CD4-positive, CD25-positive, alpha-beta regulatory T cell (primary cell): ENCODE measurements at regions not wholly inside any gene's neighbourhood (a gene's known extent, or its start where the extent isn't known, plus 50 kb on each side); places are given as distances from the start of the nearest gene placed in this dataset.

Source experiments
- ATAC-seq, 2 donors: fragments of 150-1000 bp; cut with Tn5 transposase; one replicate each; pipeline ENCODE4 v1.10.0; 2021; ENCODE audit warnings: low read depth in 2 of 2, moderate number of reproducible peaks in 2 of 2, moderate library complexity in 1 of 2
- DNase-seq, 3 donors: peaks; one replicate each; pipeline versions ENCODE4 v3.0.0 to v3.0.0-alpha.2; 2012 to 2022; ENCODE audit warnings: mixed read lengths in 1 of 3
- H3K27ac ChIP-seq: one replicate; pipeline ENCODE4 v1.7.0; 2013; ENCODE audit warnings: mild to moderate bottlenecking, low read length; ENCODE audit not compliant: insufficient read depth, poor library complexity, severe bottlenecking
- H3K27me3 ChIP-seq: one replicate; pipeline ENCODE4 v1.7.0; 2013; ENCODE audit warnings: low read length; ENCODE audit not compliant: control insufficient read depth, insufficient read depth
- H3K36me3 ChIP-seq: one replicate; pipeline ENCODE4 v1.7.0; 2013; ENCODE audit warnings: mild to moderate bottlenecking, low read length, moderate library complexity; ENCODE audit not compliant: control insufficient read depth, insufficient read depth
- H3K4me1 ChIP-seq: 2 replicates; pipeline ENCODE4 v1.7.0; 2013; ENCODE audit warnings: mild to moderate bottlenecking, low read length; ENCODE audit not compliant: insufficient read depth, control insufficient read depth, poor library complexity, severe bottlenecking
- H3K4me3 ChIP-seq: one replicate; pipeline ENCODE4 v1.7.0; 2013; ENCODE audit warnings: low read depth, mild to moderate bottlenecking, low read length, moderate library complexity
- H3K9me3 ChIP-seq, 2 experiments: 1 replicate in 1 of 2; 2 replicates in 1 of 2; pipeline ENCODE4 v1.7.0; 2013; ENCODE audit warnings: low read length in 2 of 2, mild to moderate bottlenecking in 1 of 2, moderate library complexity in 1 of 2; ENCODE audit not compliant: control insufficient read depth in 2 of 2
- H3K27ac Mint-ChIP-seq, 3 donors: one replicate each; pipeline ENCODE4 v1.8.0; 2020 to 2022; ENCODE audit warnings: mild to moderate bottlenecking in 3 of 3, mixed read lengths in 3 of 3, moderate library complexity in 2 of 3
- H3K27me3 Mint-ChIP-seq: one replicate; pipeline ENCODE4 v1.8.0; 2022; ENCODE audit warnings: mild to moderate bottlenecking, mixed read lengths
- H3K36me3 Mint-ChIP-seq: one replicate; pipeline ENCODE4 v1.8.0; 2020; ENCODE audit warnings: mixed read lengths
- H3K4me1 Mint-ChIP-seq, 4 donors: one replicate each; pipeline ENCODE4 v1.8.0; 2020 to 2022; ENCODE audit warnings: mixed read lengths in 4 of 4, mild to moderate bottlenecking in 1 of 4
- H3K4me3 Mint-ChIP-seq, 4 donors: one replicate each; pipeline ENCODE4 v1.8.0; 2020 to 2022; ENCODE audit warnings: mild to moderate bottlenecking in 4 of 4, mixed read lengths in 4 of 4, moderate library complexity in 3 of 4
- H3K9me3 Mint-ChIP-seq, 7 donors: one replicate each; pipeline ENCODE4 v1.8.0; 2020 to 2022; ENCODE audit warnings: mixed read lengths in 7 of 7, mild to moderate bottlenecking in 3 of 7, moderate library complexity in 2 of 7

- Mint-ChIP-seq H3K27ac (no peak overlapping the region), H3K36me3 (peaks cover 10% of the 10 kb centered on the region), H3K27me3 (peaks cover 9% of the 10 kb centered on the region), H3K4me3 (no peak overlapping the region), H3K4me1 (peaks cover 0 to 2% (median 0%) of the 10 kb centered on the region in 4 donors), H3K9me3 (peaks cover 0 to 3% (median 0%) of the 10 kb centered on the region in 7 donors)
- no peaks in the 10 kb centered on the region for H3K9me3 ChIP-seq
- no peaks in the 10 kb centered on the region for H3K36me3 ChIP-seq
- ATAC-seq (no peak), DNase-seq (no peak)
- no peaks in the 10 kb centered on the region for H3K27me3 ChIP-seq
- H3K4me3 ChIP-seq: no peak overlapping the region
- H3K27ac ChIP-seq: no peak overlapping the region
- no peaks in the 10 kb centered on the region for H3K4me1 ChIP-seq
These were observed 113.9 kb downstream of the GLRX3 start for GRCh38 chr10:130250127-130250526.

- DNase-seq (no peak), ATAC-seq (no peak)
- Mint-ChIP-seq H3K36me3 (peaks cover 10% of the 10 kb centered on the region), H3K27me3 (peaks cover 1% of the 10 kb centered on the region), H3K4me3 (no peak overlapping the region), H3K4me1 (no peaks in the 10 kb centered on the region), H3K9me3 (peaks cover 0 to 3% (median 0%) of the 10 kb centered on the region in 7 donors), H3K27ac (no peak overlapping the region)
- Histone ChIP-seq H3K9me3 (no peaks in the 10 kb centered on the region), H3K4me3 (no peak overlapping the region), H3K27me3 (no peaks in the 10 kb centered on the region), H3K36me3 (no peaks in the 10 kb centered on the region), H3K4me1 (no peaks in the 10 kb centered on the region), H3K27ac (no peak overlapping the region)
These were observed 115.6 kb downstream of the GLRX3 start for GRCh38 chr10:130251766-130252165.

- no peak overlapping the region for H3K4me3 Mint-ChIP-seq
- no peak overlapping the region for H3K4me3 ChIP-seq
- H3K27ac ChIP-seq: no peak overlapping the region
- H3K36me3 Mint-ChIP-seq: peaks cover 10% of the 10 kb centered on the region
- H3K27me3 ChIP-seq: no peaks in the 10 kb centered on the region
- H3K9me3 ChIP-seq: no peaks in the 10 kb centered on the region
- ATAC-seq (no peak), DNase-seq (no peak)
- H3K9me3 Mint-ChIP-seq: peaks cover 0 to 2% (median 0%) of the 10 kb centered on the region in 7 donors
- no peaks in the 10 kb centered on the region for H3K27me3 Mint-ChIP-seq
- H3K4me1 ChIP-seq: no peaks in the 10 kb centered on the region
- no peaks in the 10 kb centered on the region for H3K36me3 ChIP-seq
- H3K4me1 Mint-ChIP-seq: no peaks in the 10 kb centered on the region
- no peak overlapping the region for H3K27ac Mint-ChIP-seq
These were observed 118.1 kb downstream of the GLRX3 start for GRCh38 chr10:130254243-130254642.

- Histone ChIP-seq H3K27ac (no peak overlapping the region), H3K4me1 (no peaks in the 10 kb centered on the region), H3K4me3 (no peak overlapping the region), H3K36me3 (no peaks in the 10 kb centered on the region), H3K9me3 (no peaks in the 10 kb centered on the region), H3K27me3 (no peaks in the 10 kb centered on the region)
- Mint-ChIP-seq H3K27me3 (no peaks in the 10 kb centered on the region), H3K27ac (no peak overlapping the region), H3K9me3 (peaks cover 0 to 2% (median 0%) of the 10 kb centered on the region in 7 donors), H3K4me3 (no peak overlapping the region), H3K4me1 (no peaks in the 10 kb centered on the region), H3K36me3 (peaks cover 10% of the 10 kb centered on the region)
- DNase-seq: no peak
- no peak for ATAC-seq
These were observed 118.5 kb downstream of the GLRX3 start for GRCh38 chr10:130254662-130255061.

- no peaks in the 10 kb centered on the region for H3K27me3 ChIP-seq
- no peak overlapping the region for H3K4me3 ChIP-seq
- no peaks in the 10 kb centered on the region for H3K36me3 ChIP-seq
- Mint-ChIP-seq H3K4me3 (no peak overlapping the region), H3K27ac (no peak overlapping the region), H3K9me3 (no peaks in the 10 kb centered on the region), H3K27me3 (no peaks in the 10 kb centered on the region), H3K4me1 (no peaks in the 10 kb centered on the region), H3K36me3 (peaks cover 10% of the 10 kb centered on the region)
- no peak for ATAC-seq
- no peak for DNase-seq
- no peaks in the 10 kb centered on the region for H3K9me3 ChIP-seq
- no peak overlapping the region for H3K27ac ChIP-seq
- H3K4me1 ChIP-seq: no peaks in the 10 kb centered on the region
These were observed 119.6 kb downstream of the GLRX3 start for GRCh38 chr10:130255777-130256176.

GRCh38 chr10:130257897-130258296 is 121.7 kb downstream of the GLRX3 start:
- no peaks in the 10 kb centered on the region for H3K9me3 ChIP-seq
- no peaks in the 10 kb centered on the region for H3K27me3 Mint-ChIP-seq

GRCh38 chr10:130259380-130259779 is 123.2 kb downstream of the GLRX3 start:
- no peaks in the 10 kb centered on the region for H3K27me3 Mint-ChIP-seq

More at GRCh38 chr10:130257897-130258296, 121.7 kb downstream of the GLRX3 start:
- H3K36me3 Mint-ChIP-seq: peaks cover 1% of the 10 kb centered on the region
- ATAC-seq (no peak), DNase-seq (no peak)
- H3K9me3 Mint-ChIP-seq: peaks cover 0 to under 1% (median 0%) of the 10 kb centered on the region in 7 donors
- H3K4me3 Mint-ChIP-seq: no peak overlapping the region
- H3K27ac Mint-ChIP-seq: peak overlapping the region in 1 of 3 donors; percentile 27
- H3K4me3 ChIP-seq: no peak overlapping the region
- H3K36me3 ChIP-seq: no peaks in the 10 kb centered on the region
- no peaks in the 10 kb centered on the region for H3K27me3 ChIP-seq
- H3K4me1 ChIP-seq: no peaks in the 10 kb centered on the region
- no peaks in the 10 kb centered on the region for H3K4me1 Mint-ChIP-seq
- H3K27ac ChIP-seq: no peak overlapping the region

GRCh38 chr10:130261306-130261705 is 125.1 kb downstream of the GLRX3 start:
- DNase-seq (no peak), ATAC-seq (no peak)
- no peak overlapping the region for H3K27ac Mint-ChIP-seq
- no peaks in the 10 kb centered on the region for H3K36me3 ChIP-seq
- peaks cover 0 to 4% (median 0%) of the 10 kb centered on the region in 7 donors for H3K9me3 Mint-ChIP-seq
- H3K9me3 ChIP-seq: no peaks in the 10 kb centered on the region
- H3K4me1 ChIP-seq: no peaks in the 10 kb centered on the region
- no peak overlapping the region for H3K27ac ChIP-seq
- no peak overlapping the region for H3K4me3 Mint-ChIP-seq
- no peaks in the 10 kb centered on the region for H3K36me3 Mint-ChIP-seq
- no peaks in the 10 kb centered on the region for H3K4me1 Mint-ChIP-seq
- H3K27me3 ChIP-seq: no peaks in the 10 kb centered on the region
- H3K27me3 Mint-ChIP-seq: no peaks in the 10 kb centered on the region
- no peak overlapping the region for H3K4me3 ChIP-seq

More at GRCh38 chr10:130259380-130259779, 123.2 kb downstream of the GLRX3 start:
- Histone ChIP-seq H3K27ac (no peak overlapping the region), H3K4me1 (no peaks in the 10 kb centered on the region), H3K27me3 (no peaks in the 10 kb centered on the region), H3K9me3 (no peaks in the 10 kb centered on the region), H3K4me3 (no peak overlapping the region), H3K36me3 (no peaks in the 10 kb centered on the region)
- no peak overlapping the region for H3K27ac Mint-ChIP-seq
- peak overlapping the region in 1 of 4 donors; percentile 74 for H3K4me3 Mint-ChIP-seq
- ATAC-seq: no peak
- H3K4me1 Mint-ChIP-seq: no peaks in the 10 kb centered on the region
- no peaks in the 10 kb centered on the region for H3K36me3 Mint-ChIP-seq
- peaks cover 0 to 4% (median 0%) of the 10 kb centered on the region in 7 donors for H3K9me3 Mint-ChIP-seq
- no peak for DNase-seq
